ACHN (cell line): ENCODE measurements at regions not wholly inside any gene's neighbourhood (a gene's known extent, or its start where the extent isn't known, plus 50 kb on each side); places are given as distances from the start of the nearest gene placed in this dataset.
A peak's percentile ranks its signal among the peaks of the same experiment; 100 is the strongest.

Experiments used
- DNase-seq: peaks from one replicate; pipeline ENCODE4 v3.0.0-alpha.2; 2015
- in situ Hi-C: cut with HindIII; loops from 2 replicates; pipeline ENCODE4 v1.10.0; 2017; ENCODE audit warnings: low sequenced_read_pairs, low pct_ligation_motif_present, low pct_unique_long_range_greater_than_20kb

- no peak for DNase-seq
- in situ Hi-C loops = no loop called here
These were observed 555.0 kb downstream of the INHBA start for GRCh38 chr7:41147606-41148485.

GRCh38 chr7:41146429-41146828 lies 556.5 kb downstream of the INHBA start:
- in situ Hi-C loops = no loop called here
- DNase-seq = no peak

- in situ Hi-C loops = no loop called here
- DNase-seq = no peak
These were observed 557.2 kb downstream of the INHBA start for GRCh38 chr7:41145656-41146055.

- no peak for DNase-seq
- in situ Hi-C loops = no loop called here
These were observed 559.9 kb downstream of the INHBA start for GRCh38 chr7:41142904-41143473.

GRCh38 chr7:41139789-41140188 lies 563.1 kb downstream of the INHBA start:
- in situ Hi-C loops = no loop called here
- no peak for DNase-seq

- in situ Hi-C loops = no loop called here
- DNase-seq = no peak
These were observed 566.3 kb downstream of the INHBA start for GRCh38 chr7:41136551-41136950.

GRCh38 chr7:41135511-41135910 lies 567.4 kb downstream of the INHBA start:
- in situ Hi-C loops = no loop called here
- no peak for DNase-seq

GRCh38 chr7:41134300-41135255 lies 568.3 kb downstream of the INHBA start:
- peak; percentile 6 for DNase-seq
- in situ Hi-C loops = no loop called here

- DNase-seq = no peak
- in situ Hi-C loops = no loop called here
These were observed 569.1 kb downstream of the INHBA start for GRCh38 chr7:41133690-41134299.

GRCh38 chr7:41131956-41132355 lies 570.9 kb downstream of the INHBA start:
- in situ Hi-C loops = no loop called here

GRCh38 chr7:41130561-41131236 lies 572.2 kb downstream of the INHBA start:
- in situ Hi-C loops = no loop called here
- no peak for DNase-seq

More at GRCh38 chr7:41131956-41132355, 570.9 kb downstream of the INHBA start:
- DNase-seq = no peak

GRCh38 chr7:41130086-41130485 lies 572.8 kb downstream of the INHBA start:
- in situ Hi-C loops = no loop called here
- DNase-seq = no peak

- no peak for DNase-seq
- in situ Hi-C loops = no loop called here
These were observed 577.5 kb downstream of the INHBA start for GRCh38 chr7:41125343-41125742.

GRCh38 chr7:41122256-41122987 lies 580.5 kb downstream of the INHBA start:
- in situ Hi-C loops = no loop called here

GRCh38 chr7:41121228-41121627 lies 581.7 kb downstream of the INHBA start:
- DNase-seq = no peak
- in situ Hi-C loops = no loop called here

More at GRCh38 chr7:41122256-41122987, 580.5 kb downstream of the INHBA start:
- DNase-seq = no peak

GRCh38 chr7:41118486-41118885 lies 584.4 kb downstream of the INHBA start:
- no peak for DNase-seq
- in situ Hi-C loops = no loop called here

GRCh38 chr7:41117431-41117830 lies 585.5 kb downstream of the INHBA start:
- in situ Hi-C loops = no loop called here
- DNase-seq = no peak
